H1 (cell line): ENCODE measurements at regions not wholly inside any gene's neighbourhood (a gene's known extent, or its start where the extent isn't known, plus 50 kb on each side); places are given as distances from the start of the nearest gene placed in this dataset.

Experiments used
- GTF2F1 ChIP-seq: IDR thresholded peaks from 2 replicates; pipeline ENCODE4 v1.6.1; 2012; ENCODE audit warnings: low read depth, low read length, improper control_type of control experiment, borderline replicate concordance
- TBP ChIP-seq: IDR thresholded peaks from 2 replicates; pipeline ENCODE4 v1.6.1; 2011; ENCODE audit warnings: low read depth, low read length, improper control_type of control experiment

- TF ChIP-seq TBP (no peak), GTF2F1 (no peak)
Observed at GRCh38 chr11:36854875-36855274, 256.8 kb upstream of the RAG2 start.
